SK-N-SH (cell line): ENCODE measurements at regions not wholly inside any gene's neighbourhood (a gene's known extent, or its start where the extent isn't known, plus 50 kb on each side); places are given as distances from the start of the nearest gene placed in this dataset.

Experiments
- CTCF ChIA-PET: fragments of 300-600, 350-600 bp; formaldehyde crosslinking; extraction: SDS; loops from one replicate; lab custom pipeline; 2021; lab: Yijun Ruan, JAX
- POLR2A ChIA-PET: fragments of 350-600 bp; sonication (Branson Sonifier 250); formaldehyde crosslinking; extraction: SDS; loops from one replicate; lab custom pipeline; 2020; ENCODE audit warnings: antibody characterized with exemption, inconsistent platforms; lab: Yijun Ruan, JAX
- DNase-seq: peaks from one replicate; pipeline ENCODE4 v3.0.0; 2012
- H2AFZ ChIP-seq: fragments of 200-600 bp; sonication (generic); 2 replicates; pipeline ENCODE4 v1.8.1; 2016; ENCODE audit warnings: antibody characterized with exemption, mild to moderate bottlenecking, low read depth
- H3F3A ChIP-seq: fragments of 200-600 bp; sonication (generic); replicated peaks from 2 replicates; pipeline ENCODE3; 2016; ENCODE audit warnings: antibody characterized with exemption, mild to moderate bottlenecking; ENCODE audit not compliant: insufficient read depth
- H3K27ac ChIP-seq, 2 experiments: fragments of 200-500 bp in 1 of 2; fragments of 200-600 bp in 1 of 2; sonication (Bioruptor generic) in 1 of 2; sonication (generic), shearing (Covaris generic) in 1 of 2; 2 replicates each; pipeline versions ENCODE4 v1.5.1 to v1.6.1; 2014 to 2016; ENCODE audit warnings: low read depth in 2 of 2, inconsistent platforms in 1 of 2, low read length in 1 of 2, mild to moderate bottlenecking in 1 of 2, mixed read lengths in 1 of 2
- H3K27me3 ChIP-seq: fragments of 200-600 bp; sonication (generic), shearing (Covaris generic); 2 replicates; pipeline ENCODE4 v1.6.1; 2016; ENCODE audit warnings: mixed run types; ENCODE audit not compliant: insufficient read depth
- H3K36me3 ChIP-seq, 2 experiments: fragments of 200-500 bp in 1 of 2; fragments of 200-600 bp in 1 of 2; sonication (Bioruptor generic) in 1 of 2; sonication (generic) in 1 of 2; replicated peaks in 1 of 2; 2 replicates each; pipeline versions ENCODE3 to v1.5.1; 2014 to 2016; ENCODE audit warnings: low read length in 1 of 2, mild to moderate bottlenecking in 1 of 2; ENCODE audit not compliant: insufficient read depth in 2 of 2, control insufficient read depth in 1 of 2
- H3K4me1 ChIP-seq, 2 experiments: fragments of 200-500 bp in 1 of 2; fragments of 200-600 bp in 1 of 2; sonication (Bioruptor generic) in 1 of 2; sonication (generic), shearing (Covaris generic) in 1 of 2; 2 replicates each; pipeline versions ENCODE4 v1.5.1 to v1.6.1; 2014 to 2016; ENCODE audit warnings: low read depth in 1 of 2, low read length in 1 of 2, mixed run types in 1 of 2; ENCODE audit not compliant: insufficient read depth in 2 of 2, control insufficient read depth in 1 of 2
- H3K4me2 ChIP-seq: fragments of 200-600 bp; sonication (generic), shearing (Covaris generic); 2 replicates; pipeline ENCODE4 v1.6.1; 2017; ENCODE audit warnings: mixed run types
- H3K4me3 ChIP-seq, 2 experiments: fragments of 200-500 bp in 1 of 2; fragments of 200-600 bp in 1 of 2; sonication (Bioruptor generic) in 1 of 2; sonication (generic), shearing (Covaris generic) in 1 of 2; 2 replicates each; pipeline versions ENCODE4 v1.5.1 to v1.8.1; 2014 to 2016; ENCODE audit warnings: low read depth in 2 of 2, inconsistent platforms in 1 of 2, low read length in 1 of 2, mild to moderate bottlenecking in 1 of 2, mixed read lengths in 1 of 2, moderate library complexity in 1 of 2
- H3K79me2 ChIP-seq: fragments of 200-600 bp; sonication (generic); 2 replicates; pipeline ENCODE4 v1.8.1; 2017; ENCODE audit warnings: mild to moderate bottlenecking; ENCODE audit not compliant: insufficient read depth
- H3K9ac ChIP-seq: fragments of 200-600 bp; sonication (generic); 2 replicates; pipeline ENCODE4 v1.6.1; 2017; ENCODE audit warnings: mixed run types
- H3K9me2 ChIP-seq: fragments of 200-600 bp; sonication (generic); 2 replicates; pipeline ENCODE4 v1.6.1; 2017; ENCODE audit warnings: mixed run types
- H3K9me3 ChIP-seq: fragments of 200-600 bp; sonication (generic); 2 replicates; pipeline ENCODE4 v1.6.1; 2017; ENCODE audit warnings: mixed run types, mild to moderate bottlenecking, moderate library complexity
- H4K20me1 ChIP-seq: fragments of 200-600 bp; sonication (generic); 2 replicates; pipeline ENCODE4 v1.6.1; 2017; ENCODE audit warnings: mild to moderate bottlenecking, mixed run types; ENCODE audit not compliant: insufficient read depth
- CTCF ChIP-seq: fragments of 200-600 bp; sonication (generic); IDR thresholded peaks from 2 replicates; pipeline ENCODE4 v1.6.1; 2017; ENCODE audit warnings: antibody characterized with exemption, mild to moderate bottlenecking, moderate library complexity
- ELF1 ChIP-seq: IDR thresholded peaks from 2 replicates; pipeline ENCODE4 v1.4.0; 2012
- FOSL2 ChIP-seq: IDR thresholded peaks from 2 replicates; pipeline ENCODE4 v1.4.0; 2012; ENCODE audit warnings: low read depth, mild to moderate bottlenecking, moderate library complexity, borderline replicate concordance
- IRF3 ChIP-seq: fragments of 150-350 bp; IDR thresholded peaks from 2 replicates; pipeline ENCODE4 v1.6.1; 2016; ENCODE audit warnings: mild to moderate bottlenecking, low read depth, low read length
- MAX ChIP-seq: IDR thresholded peaks from 2 replicates; pipeline ENCODE4 v1.4.0; 2012; ENCODE audit warnings: low read depth
- MXI1 ChIP-seq: IDR thresholded peaks from 2 replicates; pipeline ENCODE4 v1.6.1; 2012; ENCODE audit warnings: mild to moderate bottlenecking, low read depth, low read length, improper control_type of control experiment
- NRF1 ChIP-seq: IDR thresholded peaks from 2 replicates; pipeline ENCODE4 v1.6.1; 2012; ENCODE audit warnings: low read depth, mild to moderate bottlenecking, low read length
- PBX3 ChIP-seq: IDR thresholded peaks from 2 replicates; pipeline ENCODE4; 2012
- RAD21 ChIP-seq: IDR thresholded peaks from 2 replicates; pipeline ENCODE4 v1.6.1; 2012; ENCODE audit warnings: mild to moderate bottlenecking, low read length
- REST ChIP-seq: IDR thresholded peaks from 2 replicates; pipeline ENCODE4 v1.6.1; 2012; ENCODE audit warnings: mild to moderate bottlenecking, low read depth, low read length, moderate library complexity
- TAF1 ChIP-seq: IDR thresholded peaks from 2 replicates; pipeline ENCODE4 v1.6.1; 2012; ENCODE audit warnings: low read depth, mild to moderate bottlenecking, low read length, moderate library complexity, borderline replicate concordance
- TCF12 ChIP-seq: IDR thresholded peaks from 2 replicates; pipeline ENCODE4 v1.4.0; 2012
- USF2 ChIP-seq: fragments of 150-350 bp; IDR thresholded peaks from 2 replicates; pipeline ENCODE4 v1.6.1; 2017; ENCODE audit warnings: antibody characterized with exemption, low read length, low read depth, borderline replicate concordance
- ZBTB33 ChIP-seq: IDR thresholded peaks from 2 replicates; pipeline ENCODE4 v1.4.0; 2012; ENCODE audit warnings: low read depth, borderline replicate concordance
- WGBS: methylation state at CpG from one replicate; pipeline ENCODE4 v1.1.6; 2017; ENCODE audit warnings: low lambda C conversion rate; 5-methylcytosine and 5-hydroxymethylcytosine counted together

- H3K9me3 ChIP-seq: no peaks in the 10 kb centered on the region
- H3K27ac ChIP-seq: no peak overlapping the region
- no peak overlapping the region for H3K4me3 ChIP-seq
- peaks cover 0 to 15% of the 10 kb centered on the region in 2 experiments; a peak in 2 of 4 replicates for H3K4me1 ChIP-seq
- ChIA-PET POLR2A (no interaction called here), CTCF (no interaction called here)
- no peak overlapping the region for H3K9ac ChIP-seq
- no peaks in the 10 kb centered on the region for H4K20me1 ChIP-seq
- H3K36me3 ChIP-seq: no peaks in the 10 kb centered on the region
- DNase-seq: no peak
- H3K79me2 ChIP-seq: no peaks in the 10 kb centered on the region
- H3K4me2 ChIP-seq: no peak overlapping the region
- TF ChIP-seq RAD21 (no peak), ELF1 (no peak), MAX (no peak), TCF12 (no peak), CTCF (no peak), REST (no peak), IRF3 (no peak), FOSL2 (no peak), NRF1 (no peak), TAF1 (no peak), PBX3 (no peak), USF2 (no peak), ZBTB33 (no peak), MXI1 (no peak)
- H3F3A ChIP-seq: peaks cover 5% of the 10 kb centered on the region
- WGBS: 83% methylated on average over 2 of the region's 2 CpGs
- H2AFZ ChIP-seq: no peak overlapping the region
- H3K9me2 ChIP-seq: no peaks in the 10 kb centered on the region
- no peaks in the 10 kb centered on the region for H3K27me3 ChIP-seq
These were observed 211.4 kb upstream of the CDH11 start for GRCh38 chr16:65333283-65333682.
